Endothelial cell (in vitro differentiated cells): ENCODE measurements at regions not wholly inside any gene's neighbourhood (a gene's known extent, or its start where the extent isn't known, plus 50 kb on each side); places are given as distances from the start of the nearest gene placed in this dataset.
"Not testable (repeated sequence)": the region's sequence is repeated elsewhere in the genome, so short reads cannot be mapped to it uniquely, and the experiment has no call there.

Experiments
- DNase-seq: peaks from one replicate; pipeline ENCODE4 v3.0.0; 2021; ENCODE audit warnings: low spot score
- H3K27ac Mint-ChIP-seq: one replicate; pipeline ENCODE4 v1.8.0; 2021; ENCODE audit warnings: mixed read lengths, inconsistent platforms; ENCODE audit not compliant: unreplicated experiment
- H3K27me3 Mint-ChIP-seq: one replicate; pipeline ENCODE4 v1.8.0; 2021; ENCODE audit warnings: mild to moderate bottlenecking, moderate library complexity, mixed read lengths, inconsistent platforms; ENCODE audit not compliant: unreplicated experiment
- H3K36me3 Mint-ChIP-seq: one replicate; pipeline ENCODE4 v1.8.0; 2021; ENCODE audit warnings: mild to moderate bottlenecking, low read depth, mixed read lengths, inconsistent platforms; ENCODE audit not compliant: unreplicated experiment
- H3K4me1 Mint-ChIP-seq: one replicate; pipeline ENCODE4 v1.8.0; 2021; ENCODE audit warnings: mild to moderate bottlenecking, mixed read lengths, inconsistent platforms; ENCODE audit not compliant: unreplicated experiment
- H3K4me3 Mint-ChIP-seq: one replicate; pipeline ENCODE4 v1.8.0; 2021; ENCODE audit warnings: mild to moderate bottlenecking, mixed read lengths, inconsistent platforms; ENCODE audit not compliant: unreplicated experiment
- H3K9me3 Mint-ChIP-seq: one replicate; pipeline ENCODE4 v1.8.0; 2021; ENCODE audit warnings: mixed read lengths, inconsistent platforms; ENCODE audit not compliant: unreplicated experiment
- TF ChIP-seq, protein P1 (sequence below): fragments of 200-600 bp; sonication (generic); IDR thresholded peaks from one replicate; pipeline ENCODE4 v1.5.0; 2021; ENCODE audit warnings: antibody characterized with exemption; ENCODE audit not compliant: unreplicated experiment

DNA sequence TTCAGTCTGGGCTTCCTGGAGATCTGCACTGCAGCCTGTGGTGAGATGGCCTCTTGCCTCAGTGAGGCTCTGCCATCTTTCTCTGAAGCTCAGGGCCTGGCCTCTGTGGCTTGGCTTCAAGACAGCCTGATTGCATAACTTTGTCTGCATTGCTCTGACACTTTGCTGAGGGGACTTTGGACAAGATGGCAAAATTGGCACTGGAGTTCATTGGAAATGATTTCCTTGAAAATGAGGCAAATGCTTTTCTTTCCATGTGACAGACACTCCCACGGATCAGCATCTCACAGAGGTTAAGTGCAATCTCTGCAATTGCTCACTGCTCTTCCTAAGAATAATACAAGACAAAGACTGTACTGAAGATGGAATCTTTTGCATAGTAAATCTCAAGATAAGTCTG, 166.8 kb downstream of the KCNS3 start:
- Mint-ChIP-seq H3K27me3 (no peaks in the 10 kb centered on the region), H3K4me3 (no peak overlapping the region), H3K4me1 (no peaks in the 10 kb centered on the region), H3K36me3 (no peaks in the 10 kb centered on the region), H3K9me3 (no peaks in the 10 kb centered on the region), H3K27ac (no peak overlapping the region)
- no peak for DNase-seq
- TF ChIP-seq, protein P1, sequence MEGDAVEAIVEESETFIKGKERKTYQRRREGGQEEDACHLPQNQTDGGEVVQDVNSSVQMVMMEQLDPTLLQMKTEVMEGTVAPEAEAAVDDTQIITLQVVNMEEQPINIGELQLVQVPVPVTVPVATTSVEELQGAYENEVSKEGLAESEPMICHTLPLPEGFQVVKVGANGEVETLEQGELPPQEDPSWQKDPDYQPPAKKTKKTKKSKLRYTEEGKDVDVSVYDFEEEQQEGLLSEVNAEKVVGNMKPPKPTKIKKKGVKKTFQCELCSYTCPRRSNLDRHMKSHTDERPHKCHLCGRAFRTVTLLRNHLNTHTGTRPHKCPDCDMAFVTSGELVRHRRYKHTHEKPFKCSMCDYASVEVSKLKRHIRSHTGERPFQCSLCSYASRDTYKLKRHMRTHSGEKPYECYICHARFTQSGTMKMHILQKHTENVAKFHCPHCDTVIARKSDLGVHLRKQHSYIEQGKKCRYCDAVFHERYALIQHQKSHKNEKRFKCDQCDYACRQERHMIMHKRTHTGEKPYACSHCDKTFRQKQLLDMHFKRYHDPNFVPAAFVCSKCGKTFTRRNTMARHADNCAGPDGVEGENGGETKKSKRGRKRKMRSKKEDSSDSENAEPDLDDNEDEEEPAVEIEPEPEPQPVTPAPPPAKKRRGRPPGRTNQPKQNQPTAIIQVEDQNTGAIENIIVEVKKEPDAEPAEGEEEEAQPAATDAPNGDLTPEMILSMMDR = no peak

DNA sequence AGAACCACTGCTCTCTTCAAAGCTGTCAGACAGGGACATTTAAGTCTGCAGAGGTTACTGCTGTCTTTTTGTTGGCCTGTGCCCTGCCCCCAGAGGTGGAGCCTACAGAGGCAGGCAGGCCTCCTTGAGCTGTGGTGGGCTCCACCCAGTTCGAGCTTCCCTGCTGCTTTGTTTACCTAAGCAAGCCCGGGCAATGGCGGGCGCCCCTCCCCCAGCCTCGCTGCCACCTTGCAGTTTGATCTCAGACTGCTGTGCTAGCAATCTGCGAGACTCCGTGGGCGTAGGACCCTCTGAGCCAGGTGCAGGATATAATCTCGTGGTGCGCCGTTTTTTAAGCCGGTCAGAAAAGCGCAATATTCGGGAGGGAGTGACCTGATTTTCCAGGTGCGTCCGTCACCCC, 138.9 kb downstream of the KCNS3 start:
- not testable (repeated sequence) for H3K27ac Mint-ChIP-seq, DNase-seq, H3K9me3 Mint-ChIP-seq, H3K36me3 Mint-ChIP-seq, H3K4me1 Mint-ChIP-seq, H3K4me3 Mint-ChIP-seq, H3K27me3 Mint-ChIP-seq

DNA sequence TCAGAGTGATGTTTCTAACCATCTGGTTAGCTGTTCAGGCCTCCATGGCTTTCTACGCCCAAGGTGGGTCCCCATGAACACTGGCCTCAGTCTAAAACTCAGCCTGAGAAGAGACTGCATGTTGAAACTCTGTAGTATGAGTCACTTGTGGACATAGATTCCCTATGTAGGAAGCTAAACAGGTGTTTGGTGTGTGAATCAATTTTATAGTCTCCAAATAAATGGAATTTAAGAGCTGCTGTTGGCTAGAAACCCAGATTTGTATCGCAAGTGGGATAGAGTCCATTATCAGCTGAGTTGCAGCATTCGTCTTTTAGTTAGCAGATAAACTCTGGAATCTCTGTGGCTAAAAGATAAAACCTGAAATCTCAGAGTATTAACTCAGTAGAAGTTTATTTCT, 131.4 kb downstream of the KCNS3 start:
- no peaks in the 10 kb centered on the region for H3K36me3 Mint-ChIP-seq
- no peaks in the 10 kb centered on the region for H3K27me3 Mint-ChIP-seq
- DNase-seq = no peak
- H3K4me1 Mint-ChIP-seq = no peaks in the 10 kb centered on the region
- no peak overlapping the region for H3K27ac Mint-ChIP-seq
- TF ChIP-seq, protein P1 = no peak
- H3K9me3 Mint-ChIP-seq = no peaks in the 10 kb centered on the region
- H3K4me3 Mint-ChIP-seq = no peak overlapping the region

DNA sequence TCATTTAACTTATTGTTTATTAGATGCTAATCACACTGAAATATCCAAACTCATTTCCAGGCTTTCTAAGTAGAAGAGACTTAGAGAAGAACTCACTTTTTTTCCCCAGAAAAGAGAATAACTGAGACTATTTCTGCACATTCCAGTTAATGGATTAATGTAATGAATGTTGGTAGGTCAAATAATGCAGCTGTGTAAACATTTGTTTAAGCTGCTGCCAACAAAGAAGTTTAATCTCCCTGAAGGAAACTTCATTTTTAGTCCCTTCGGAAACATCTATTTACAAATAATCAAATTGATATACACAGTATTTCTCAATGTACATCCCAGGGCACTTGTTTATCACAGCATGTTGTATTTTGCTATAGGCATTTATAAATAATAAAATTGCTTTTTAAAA, 126.9 kb downstream of the KCNS3 start:
- H3K4me3 Mint-ChIP-seq = no peak overlapping the region
- no peaks in the 10 kb centered on the region for H3K27me3 Mint-ChIP-seq
- no peaks in the 10 kb centered on the region for H3K4me1 Mint-ChIP-seq
- no peak for DNase-seq
- H3K9me3 Mint-ChIP-seq = no peaks in the 10 kb centered on the region
- TF ChIP-seq, protein P1 = no peak
- H3K36me3 Mint-ChIP-seq = no peaks in the 10 kb centered on the region
- no peak overlapping the region for H3K27ac Mint-ChIP-seq

DNA sequence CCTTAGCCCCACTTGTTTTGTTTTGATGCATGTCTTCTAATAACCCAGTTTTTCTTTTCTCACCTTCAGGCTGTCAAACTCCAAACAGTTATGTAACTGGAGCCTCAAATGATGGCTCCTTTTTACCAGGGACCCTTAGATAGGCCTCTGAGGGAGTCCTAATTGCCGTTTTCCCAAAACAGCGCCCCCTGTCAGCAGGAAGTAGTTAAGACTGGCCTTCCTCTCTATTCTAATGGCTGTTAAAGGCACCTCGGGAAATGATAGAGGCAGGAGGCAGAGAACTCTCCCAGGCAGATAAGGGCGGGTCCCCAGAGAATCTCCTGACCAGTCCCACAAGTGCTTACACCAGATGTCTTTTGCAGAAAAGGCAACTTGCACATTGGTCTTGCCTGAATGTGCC, 123.2 kb downstream of the KCNS3 start:
- Mint-ChIP-seq H3K36me3 (no peaks in the 10 kb centered on the region), H3K9me3 (no peaks in the 10 kb centered on the region), H3K27me3 (no peaks in the 10 kb centered on the region), H3K27ac (no peak overlapping the region), H3K4me3 (no peak overlapping the region), H3K4me1 (no peaks in the 10 kb centered on the region)
- DNase-seq = no peak
- TF ChIP-seq, protein P1 = no peak

DNA sequence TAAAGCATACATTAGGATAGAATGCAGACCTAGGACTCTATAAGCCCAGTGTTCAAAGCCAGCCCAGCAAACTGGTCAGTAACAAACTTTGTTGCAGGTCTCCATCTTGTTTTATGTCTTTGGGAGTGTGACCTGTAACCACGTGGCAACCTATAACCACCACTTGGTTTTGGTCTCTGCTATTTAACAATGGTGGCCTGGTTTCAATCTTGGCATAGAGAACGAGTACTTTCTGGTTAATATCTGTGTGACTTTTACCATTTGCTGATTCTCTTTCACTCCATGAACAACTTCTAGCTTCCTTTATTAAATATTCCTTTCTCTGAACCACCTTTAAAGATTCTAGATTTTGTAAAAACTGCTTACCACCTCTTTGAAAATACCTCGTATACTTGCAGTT, 118.5 kb downstream of the KCNS3 start:
- H3K27me3 Mint-ChIP-seq = no peaks in the 10 kb centered on the region
- H3K4me3 Mint-ChIP-seq = no peak overlapping the region
- H3K4me1 Mint-ChIP-seq = no peaks in the 10 kb centered on the region
- H3K27ac Mint-ChIP-seq = no peak overlapping the region
- TF ChIP-seq, protein P1 = no peak
- no peak for DNase-seq
- H3K36me3 Mint-ChIP-seq = no peaks in the 10 kb centered on the region
- H3K9me3 Mint-ChIP-seq = no peaks in the 10 kb centered on the region
